WERI-Rb-1 (cell line): ENCODE measurements at regions not wholly inside any gene's neighbourhood (a gene's known extent, or its start where the extent isn't known, plus 50 kb on each side); places are given as distances from the start of the nearest gene placed in this dataset.

Experiments
- DNase-seq: peaks from one replicate; pipeline ENCODE4 v3.0.0-alpha.2; 2020
- H3K27ac ChIP-seq: fragments of 250-450 bp; sonication (Bioruptor Pico); 2 replicates; pipeline ENCODE4 v1.5.1; 2020; ENCODE audit warnings: mild to moderate bottlenecking, moderate library complexity
- H3K27me3 ChIP-seq: fragments of 250-450 bp; sonication (Bioruptor Pico); 2 replicates; pipeline ENCODE4 v1.5.1; 2021; ENCODE audit warnings: mild to moderate bottlenecking, low read depth, moderate library complexity; ENCODE audit not compliant: insufficient read depth, severe bottlenecking
- H3K36me3 ChIP-seq: fragments of 250-450 bp; sonication (Bioruptor Pico); 2 replicates; pipeline ENCODE4 v1.5.1; 2020; ENCODE audit warnings: mild to moderate bottlenecking, moderate library complexity
- H3K4me3 ChIP-seq: 2 replicates; pipeline ENCODE4 v1.5.1; 2011; ENCODE audit warnings: low read depth, mild to moderate bottlenecking, control low read depth, low read length
- H3K9me3 ChIP-seq: fragments of 250-450 bp; sonication (Bioruptor Pico); 2 replicates; pipeline ENCODE4 v1.5.1; 2021; ENCODE audit warnings: mild to moderate bottlenecking, moderate library complexity; ENCODE audit not compliant: severe bottlenecking
- TF ChIP-seq, protein P1 (sequence below): IDR thresholded peaks from 2 replicates; pipeline ENCODE4 v1.5.1; 2011; ENCODE audit warnings: low read depth, mild to moderate bottlenecking, control low read depth, inconsistent platforms, low read length

GRCh38 chr15:81604713-81605112 lies 230.7 kb upstream of the TMC3 start:
- DNase-seq, result no peak
- H3K27me3 ChIP-seq, result no peaks in the 10 kb centered on the region
- H3K4me3 ChIP-seq, result no peak overlapping the region
- peaks cover 7% of the 10 kb centered on the region for H3K9me3 ChIP-seq
- H3K36me3 ChIP-seq, result no peaks in the 10 kb centered on the region
- TF ChIP-seq, protein P1, sequence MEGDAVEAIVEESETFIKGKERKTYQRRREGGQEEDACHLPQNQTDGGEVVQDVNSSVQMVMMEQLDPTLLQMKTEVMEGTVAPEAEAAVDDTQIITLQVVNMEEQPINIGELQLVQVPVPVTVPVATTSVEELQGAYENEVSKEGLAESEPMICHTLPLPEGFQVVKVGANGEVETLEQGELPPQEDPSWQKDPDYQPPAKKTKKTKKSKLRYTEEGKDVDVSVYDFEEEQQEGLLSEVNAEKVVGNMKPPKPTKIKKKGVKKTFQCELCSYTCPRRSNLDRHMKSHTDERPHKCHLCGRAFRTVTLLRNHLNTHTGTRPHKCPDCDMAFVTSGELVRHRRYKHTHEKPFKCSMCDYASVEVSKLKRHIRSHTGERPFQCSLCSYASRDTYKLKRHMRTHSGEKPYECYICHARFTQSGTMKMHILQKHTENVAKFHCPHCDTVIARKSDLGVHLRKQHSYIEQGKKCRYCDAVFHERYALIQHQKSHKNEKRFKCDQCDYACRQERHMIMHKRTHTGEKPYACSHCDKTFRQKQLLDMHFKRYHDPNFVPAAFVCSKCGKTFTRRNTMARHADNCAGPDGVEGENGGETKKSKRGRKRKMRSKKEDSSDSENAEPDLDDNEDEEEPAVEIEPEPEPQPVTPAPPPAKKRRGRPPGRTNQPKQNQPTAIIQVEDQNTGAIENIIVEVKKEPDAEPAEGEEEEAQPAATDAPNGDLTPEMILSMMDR, result no peak
- no peak overlapping the region for H3K27ac ChIP-seq

DNA sequence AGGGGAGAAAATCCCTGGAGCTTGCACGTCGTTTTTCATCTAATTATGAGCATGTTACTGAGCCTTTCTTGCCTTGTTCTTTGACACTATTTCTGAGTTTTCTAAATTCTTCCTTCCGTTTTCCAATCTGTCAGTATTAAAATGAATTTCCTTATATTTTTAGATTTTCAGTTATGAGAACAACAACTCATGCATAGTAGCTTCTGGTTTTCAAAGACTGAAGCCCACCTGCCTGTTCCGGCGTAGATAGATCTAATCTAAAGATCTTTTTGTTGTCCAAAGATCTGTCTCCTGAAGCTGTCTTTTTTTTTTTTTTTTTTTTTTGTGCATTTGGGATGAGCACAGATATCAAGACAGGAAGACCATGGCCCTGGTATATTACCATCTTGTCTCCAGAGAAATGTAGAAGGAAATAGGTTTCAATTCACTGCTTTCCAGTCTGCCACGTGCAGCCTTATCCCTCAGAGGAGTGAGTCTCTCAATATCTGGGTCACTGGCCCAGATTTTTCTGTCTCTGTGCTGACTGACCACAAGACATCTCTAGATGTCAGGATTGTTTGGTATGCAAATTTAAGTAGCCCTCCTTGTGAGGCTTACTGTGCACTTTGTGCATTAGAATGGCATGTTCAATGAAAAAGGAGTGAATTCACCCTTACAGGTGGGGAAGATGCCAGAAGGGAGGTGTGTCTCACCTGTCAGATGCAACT lies 222.3 kb upstream of the TMC3 start:
- Histone ChIP-seq H3K27ac (no peak overlapping the region), H3K9me3 (peaks cover 5% of the 10 kb centered on the region), H3K4me3 (no peak overlapping the region), H3K36me3 (no peaks in the 10 kb centered on the region), H3K27me3 (no peaks in the 10 kb centered on the region)
- TF ChIP-seq, protein P1, result no peak
- DNase-seq, result no peak

DNA sequence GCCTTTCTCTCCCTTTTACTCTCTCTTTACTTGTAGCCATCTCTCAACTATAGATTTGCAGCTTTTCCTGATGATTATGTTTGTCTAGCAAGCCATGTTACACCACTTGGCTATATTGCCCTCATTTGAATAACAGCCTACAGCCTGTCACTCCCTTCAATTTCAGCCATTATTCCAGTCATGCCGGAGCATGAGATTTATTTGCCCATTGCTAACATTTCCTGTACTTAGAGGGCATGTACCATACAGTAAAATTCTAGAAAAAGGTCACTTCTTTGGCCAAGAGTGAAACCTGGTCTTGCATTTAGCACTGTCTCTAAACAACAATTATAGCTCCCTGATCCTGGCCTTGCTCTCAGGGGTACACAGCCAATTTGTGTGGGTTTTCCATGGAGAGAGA lies 221.7 kb upstream of the TMC3 start:
- no peak overlapping the region for H3K4me3 ChIP-seq
- no peak for DNase-seq
- no peak overlapping the region for H3K27ac ChIP-seq
- no peaks in the 10 kb centered on the region for H3K36me3 ChIP-seq
- TF ChIP-seq, protein P1, result no peak
- H3K9me3 ChIP-seq, result peaks cover 3% of the 10 kb centered on the region
- no peaks in the 10 kb centered on the region for H3K27me3 ChIP-seq

DNA sequence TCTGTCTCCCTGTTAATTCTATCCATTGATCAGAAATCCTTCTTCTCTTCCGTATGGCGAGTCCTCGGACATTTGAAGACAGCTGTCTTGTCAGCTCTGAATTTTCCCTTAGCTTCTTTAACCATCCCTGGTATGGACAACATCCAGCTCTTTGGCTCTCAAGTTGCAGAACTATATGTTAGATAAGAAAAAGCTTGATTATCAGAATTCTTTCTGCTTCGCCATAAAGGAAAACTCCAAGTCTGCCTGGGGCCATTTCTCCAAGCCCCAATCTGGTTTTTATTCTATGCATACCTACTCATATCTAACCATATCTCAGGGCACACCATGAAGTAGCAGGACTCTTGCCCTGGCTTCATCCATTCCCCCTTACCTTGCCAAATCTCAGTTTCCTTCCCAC lies 215.7 kb upstream of the TMC3 start:
- H3K27ac ChIP-seq, result no peak overlapping the region
- H3K36me3 ChIP-seq, result no peaks in the 10 kb centered on the region
- H3K9me3 ChIP-seq, result peaks cover 5% of the 10 kb centered on the region
- DNase-seq, result no peak
- H3K27me3 ChIP-seq, result no peaks in the 10 kb centered on the region
- TF ChIP-seq, protein P1, result no peak
- H3K4me3 ChIP-seq, result no peak overlapping the region

DNA sequence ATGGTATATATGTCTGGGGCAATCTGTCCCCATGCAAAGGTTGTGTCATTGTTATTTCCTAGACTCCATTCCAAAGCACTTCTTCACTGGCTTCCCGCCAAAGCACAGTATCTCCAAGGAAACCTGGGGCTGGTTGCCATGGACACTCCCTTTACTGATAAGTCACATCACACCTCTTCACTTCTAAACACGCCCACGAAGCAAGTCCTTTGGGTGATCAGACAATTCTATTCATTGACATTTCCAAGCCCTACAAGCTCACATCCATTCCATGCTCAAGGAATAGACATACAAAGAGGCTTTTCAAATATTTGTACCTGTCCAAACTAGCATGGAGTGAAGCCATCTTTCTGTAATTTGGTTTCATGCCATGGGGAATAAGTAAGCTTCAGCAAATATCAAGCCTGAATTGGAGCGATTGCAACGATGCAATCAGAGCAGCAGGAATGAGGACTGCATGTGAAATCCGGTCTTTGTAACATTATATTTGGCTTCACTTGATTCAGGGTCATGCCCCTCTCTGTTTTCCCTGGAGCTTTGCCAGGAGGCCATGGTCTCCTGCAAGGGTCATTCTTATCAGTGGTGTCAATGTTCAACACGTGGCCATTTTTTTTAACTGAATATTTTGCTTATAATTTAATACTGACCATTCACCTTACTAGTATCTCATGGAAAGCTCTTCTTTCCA lies 201.6 kb upstream of the TMC3 start:
- Histone ChIP-seq H3K27ac (no peak overlapping the region), H3K9me3 (no peaks in the 10 kb centered on the region), H3K27me3 (no peaks in the 10 kb centered on the region), H3K4me3 (no peak overlapping the region), H3K36me3 (no peaks in the 10 kb centered on the region)
- TF ChIP-seq, protein P1, result no peak
- no peak for DNase-seq
